Rectal smooth muscle tissue (tissue), 1 donor: ENCODE measurements at regions not wholly inside any gene's neighbourhood (a gene's known extent, or its start where the extent isn't known, plus 50 kb on each side); places are given as distances from the start of the nearest gene placed in this dataset.

Source experiments
- H3K27ac ChIP-seq: one replicate; pipeline ENCODE4 v1.7.0; 2013; ENCODE audit warnings: low read depth, low read length, inconsistent platforms
- H3K27me3 ChIP-seq: one replicate; pipeline ENCODE4 v1.7.0; 2013; ENCODE audit warnings: low read length; ENCODE audit not compliant: control insufficient read depth, insufficient read depth
- H3K36me3 ChIP-seq: one replicate; pipeline ENCODE4 v1.7.0; 2013; ENCODE audit warnings: low read length; ENCODE audit not compliant: control insufficient read depth, insufficient read depth
- H3K4me1 ChIP-seq: one replicate; pipeline ENCODE4 v1.7.0; 2013; ENCODE audit warnings: low read length; ENCODE audit not compliant: control insufficient read depth, insufficient read depth
- H3K4me3 ChIP-seq: one replicate; pipeline ENCODE4 v1.7.0; 2013; ENCODE audit warnings: low read length
- H3K9ac ChIP-seq: one replicate; pipeline ENCODE4 v1.7.0; 2013; ENCODE audit warnings: low read length

DNA sequence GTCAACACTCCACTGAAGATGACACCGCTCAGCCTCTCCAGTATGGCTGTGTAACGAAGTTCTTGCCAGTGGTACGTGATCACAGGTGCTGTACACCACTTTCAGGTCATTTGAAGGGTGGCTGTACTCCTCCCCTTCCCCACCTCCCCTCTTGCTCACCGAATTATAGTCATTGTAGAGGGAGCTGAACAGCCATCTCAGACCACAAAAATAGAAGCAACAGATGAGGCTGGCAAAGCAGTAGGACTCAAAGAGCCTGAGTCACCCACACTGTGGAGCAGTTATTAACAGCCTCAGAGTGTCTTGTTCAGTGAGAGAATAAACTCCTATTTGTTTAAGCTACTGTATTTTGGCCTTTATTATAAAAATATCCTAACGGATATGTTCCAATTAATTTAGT lies 192.5 kb upstream of the MCHR2 start:
- H3K36me3 ChIP-seq: no peaks in the 10 kb centered on the region
- H3K4me3 ChIP-seq: no peak overlapping the region
- H3K9ac ChIP-seq: no peak overlapping the region
- no peaks in the 10 kb centered on the region for H3K4me1 ChIP-seq
- H3K27me3 ChIP-seq: no peaks in the 10 kb centered on the region
- no peak overlapping the region for H3K27ac ChIP-seq

DNA sequence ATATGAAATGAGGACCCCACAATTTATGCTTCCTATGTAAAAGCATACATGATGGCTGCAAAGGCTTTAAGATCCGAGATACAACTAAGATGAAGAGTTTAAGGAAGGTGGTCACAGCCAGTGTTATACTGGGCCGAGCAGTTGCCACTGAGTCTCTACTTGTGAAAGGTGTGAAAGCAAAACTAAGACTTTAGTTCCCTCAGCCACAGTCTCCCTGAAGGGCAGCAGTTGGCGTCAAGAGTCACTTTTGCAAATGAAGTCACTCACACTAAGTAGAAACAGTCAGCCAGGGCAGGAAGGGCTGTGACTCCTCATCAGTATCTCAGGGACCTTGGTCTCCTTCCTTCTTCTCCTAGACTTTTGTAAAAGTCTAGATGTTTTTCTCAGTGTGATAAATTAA lies 191.6 kb upstream of the MCHR2 start:
- Histone ChIP-seq H3K27me3 (no peaks in the 10 kb centered on the region), H3K4me1 (no peaks in the 10 kb centered on the region), H3K9ac (no peak overlapping the region), H3K27ac (no peak overlapping the region), H3K4me3 (no peak overlapping the region), H3K36me3 (no peaks in the 10 kb centered on the region)

DNA sequence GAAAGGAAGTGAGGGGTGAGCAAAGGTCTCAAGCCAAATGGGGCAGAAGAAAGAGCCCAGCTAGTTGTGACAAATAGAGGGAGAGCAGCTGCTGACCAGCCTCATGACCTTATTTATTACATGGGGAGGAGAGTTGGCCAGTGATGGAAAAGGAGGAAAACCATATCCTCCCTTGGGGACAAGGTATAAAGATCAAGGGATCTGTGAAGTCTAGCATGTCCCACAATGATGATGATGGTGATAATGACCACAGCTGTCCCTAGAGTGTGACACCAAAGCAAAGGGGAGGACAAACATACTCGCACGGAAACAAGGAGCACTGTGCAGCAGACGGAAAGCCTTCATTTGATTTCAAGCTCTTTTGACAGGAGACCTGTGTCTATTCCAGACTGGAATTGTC lies 190.4 kb upstream of the MCHR2 start:
- Histone ChIP-seq H3K4me1 (no peaks in the 10 kb centered on the region), H3K36me3 (no peaks in the 10 kb centered on the region), H3K4me3 (no peak overlapping the region), H3K27ac (no peak overlapping the region), H3K27me3 (no peaks in the 10 kb centered on the region), H3K9ac (no peak overlapping the region)

DNA sequence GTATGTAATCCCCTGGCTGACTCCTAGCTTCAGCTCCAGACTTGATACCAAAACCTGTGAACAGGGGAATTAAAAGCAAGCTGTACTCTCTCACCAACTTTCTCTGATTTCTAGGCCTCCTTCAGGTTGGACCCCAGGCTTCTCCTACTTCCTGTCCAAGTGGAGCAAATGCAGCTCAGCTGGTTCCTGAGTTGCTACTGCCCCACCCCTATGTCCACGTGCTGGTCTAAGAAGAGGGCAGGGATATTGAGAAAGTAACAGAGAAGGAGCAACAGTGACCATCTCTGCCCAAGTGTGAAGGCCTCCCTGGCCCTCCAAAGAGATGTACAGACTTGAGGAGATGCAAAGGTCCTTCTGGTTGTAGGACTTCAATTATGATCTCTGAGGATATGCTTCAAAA lies 188.3 kb upstream of the MCHR2 start:
- Histone ChIP-seq H3K4me3 (no peak overlapping the region), H3K36me3 (no peaks in the 10 kb centered on the region), H3K9ac (no peak overlapping the region), H3K27ac (no peak overlapping the region), H3K4me1 (no peaks in the 10 kb centered on the region), H3K27me3 (no peaks in the 10 kb centered on the region)

DNA sequence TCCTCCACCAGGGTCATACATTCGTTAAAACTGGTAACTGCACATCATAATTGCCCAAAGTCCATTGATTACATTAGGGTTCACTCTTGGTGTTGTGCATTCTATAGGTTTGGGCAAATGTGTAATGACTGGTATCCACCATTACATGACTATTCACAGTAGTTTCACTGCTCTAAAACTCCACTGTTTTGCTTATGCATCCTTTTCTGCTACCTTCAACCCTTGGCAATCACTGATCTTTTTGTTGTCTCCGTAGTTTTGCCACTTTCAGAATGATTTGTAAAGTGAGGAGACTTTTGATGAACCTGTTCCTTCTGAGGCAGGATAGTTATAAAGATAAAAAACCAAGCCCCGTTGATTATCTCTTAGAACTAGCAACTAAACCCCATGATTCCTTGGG lies 187.3 kb upstream of the MCHR2 start:
- no peaks in the 10 kb centered on the region for H3K36me3 ChIP-seq

DNA sequence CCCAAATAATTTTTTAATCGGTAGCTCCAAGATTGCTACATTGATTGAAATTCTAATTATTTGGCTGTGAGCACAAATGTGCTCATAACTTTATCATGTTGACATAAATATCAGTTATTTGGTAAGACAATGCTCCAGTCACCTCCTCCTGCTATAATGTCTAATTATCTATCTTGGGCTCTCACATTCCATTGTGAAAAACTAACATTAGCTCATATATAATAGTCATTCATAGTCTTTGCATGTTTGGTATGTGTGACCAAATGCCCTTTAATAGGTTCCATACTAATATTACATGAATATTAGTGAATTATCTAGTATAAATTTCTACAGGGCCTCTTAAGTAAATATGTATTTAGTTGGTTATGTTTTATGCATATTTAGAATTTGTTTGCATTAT lies 185.6 kb upstream of the MCHR2 start:
- Histone ChIP-seq H3K4me1 (no peaks in the 10 kb centered on the region), H3K9ac (no peak overlapping the region), H3K27ac (no peak overlapping the region), H3K36me3 (no peaks in the 10 kb centered on the region), H3K27me3 (no peaks in the 10 kb centered on the region), H3K4me3 (no peak overlapping the region)

More for the DNA sequence above, 187.3 kb upstream of the MCHR2 start:
- Histone ChIP-seq H3K4me1 (no peaks in the 10 kb centered on the region), H3K4me3 (no peak overlapping the region), H3K9ac (no peak overlapping the region), H3K27me3 (no peaks in the 10 kb centered on the region), H3K27ac (no peak overlapping the region)

DNA sequence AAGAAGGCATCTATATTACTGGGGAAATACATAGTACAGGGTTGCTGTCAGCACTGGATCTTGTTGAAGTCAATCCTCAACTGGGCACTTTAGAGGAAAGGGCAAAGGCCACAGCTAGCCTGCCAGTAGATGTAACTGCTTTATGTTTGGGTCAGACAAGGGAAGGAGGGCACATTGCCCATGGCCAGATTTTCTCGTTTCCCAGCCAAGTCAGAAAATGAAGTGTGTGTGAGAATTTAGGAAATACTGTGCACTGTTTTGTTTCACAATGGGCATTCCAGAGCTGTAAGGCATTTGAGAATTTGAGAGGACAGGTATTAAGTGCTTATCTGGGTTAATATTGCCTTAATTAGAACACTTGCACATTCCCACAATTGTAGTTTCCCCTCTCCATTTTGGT lies 183.9 kb upstream of the MCHR2 start:
- H3K4me1 ChIP-seq: no peaks in the 10 kb centered on the region
- H3K27ac ChIP-seq: no peak overlapping the region
- H3K36me3 ChIP-seq: no peaks in the 10 kb centered on the region
- no peaks in the 10 kb centered on the region for H3K27me3 ChIP-seq
- no peak overlapping the region for H3K4me3 ChIP-seq
- no peak overlapping the region for H3K9ac ChIP-seq

DNA sequence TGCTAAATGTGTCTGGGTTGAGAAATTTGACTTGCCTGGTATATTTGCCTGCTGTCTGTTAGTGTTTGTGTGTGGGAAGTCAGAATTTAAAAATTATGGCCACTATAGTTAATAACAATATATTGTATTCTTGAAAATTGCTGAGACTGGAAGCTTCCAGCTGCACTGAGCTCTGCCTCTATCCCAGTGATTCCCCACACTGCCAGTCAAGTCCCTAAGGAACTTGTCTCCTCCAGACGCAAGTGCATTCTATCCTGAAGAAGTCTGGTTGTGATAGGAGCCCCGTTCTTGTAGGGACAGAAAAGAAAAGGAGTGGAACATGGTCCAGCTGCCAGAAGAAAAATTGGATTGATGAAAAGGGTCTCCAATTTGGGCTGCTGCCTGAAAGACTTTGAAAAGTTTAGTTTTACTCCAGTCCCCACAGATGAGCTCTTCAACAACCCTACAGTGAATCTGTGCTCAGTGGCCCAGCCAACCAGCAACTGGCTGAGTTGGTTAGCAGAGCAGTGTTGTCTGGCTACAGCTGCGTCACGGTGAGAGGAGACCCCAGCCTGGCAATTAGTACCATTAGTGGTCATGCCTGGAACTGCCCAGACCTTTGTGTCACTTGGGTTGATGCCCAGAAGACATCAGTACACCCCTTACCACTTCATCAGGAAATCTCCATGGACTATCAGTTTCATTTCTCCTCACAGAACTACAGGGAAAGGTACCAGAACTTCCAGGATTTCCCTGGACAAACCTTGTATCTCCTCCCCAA lies 183.1 kb upstream of the MCHR2 start:
- H3K27ac ChIP-seq: no peak overlapping the region
- no peak overlapping the region for H3K4me3 ChIP-seq

DNA sequence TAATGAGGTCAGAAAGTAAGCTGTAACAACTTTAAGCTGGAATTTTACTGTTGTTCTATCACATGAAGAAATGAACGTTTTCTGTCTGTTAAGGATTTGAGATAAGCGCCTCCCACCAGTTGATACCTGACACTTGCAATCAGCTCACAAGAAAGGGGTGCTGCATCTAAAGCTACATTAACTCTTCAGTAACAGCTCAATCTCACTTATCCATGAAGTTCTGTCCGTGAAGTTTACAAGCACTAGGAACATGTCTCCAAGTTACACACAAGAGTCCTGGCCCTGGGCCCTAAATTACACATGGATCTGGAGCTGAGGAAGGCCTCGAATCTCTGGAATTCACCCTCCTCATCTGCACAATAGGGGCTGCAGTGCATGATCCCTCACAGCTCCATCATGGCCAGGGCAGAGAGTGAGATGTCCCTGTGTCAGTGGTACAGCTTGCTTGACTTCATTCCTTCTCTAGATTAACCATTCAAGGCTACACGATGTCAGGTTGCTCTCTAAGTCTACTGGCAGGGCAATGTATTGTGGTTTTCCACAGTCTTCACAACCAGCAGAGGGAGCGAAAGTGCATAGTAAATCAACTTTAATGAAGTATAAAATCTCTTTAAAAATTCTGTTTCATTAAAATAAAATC lies 182.4 kb upstream of the MCHR2 start:
- Histone ChIP-seq H3K27me3 (no peaks in the 10 kb centered on the region), H3K27ac (no peak overlapping the region), H3K4me1 (no peaks in the 10 kb centered on the region), H3K36me3 (no peaks in the 10 kb centered on the region), H3K4me3 (no peak overlapping the region), H3K9ac (no peak overlapping the region)

More for the DNA sequence above, 183.1 kb upstream of the MCHR2 start:
- Histone ChIP-seq H3K36me3 (no peaks in the 10 kb centered on the region), H3K9ac (no peak overlapping the region), H3K4me1 (no peaks in the 10 kb centered on the region), H3K27me3 (no peaks in the 10 kb centered on the region)

DNA sequence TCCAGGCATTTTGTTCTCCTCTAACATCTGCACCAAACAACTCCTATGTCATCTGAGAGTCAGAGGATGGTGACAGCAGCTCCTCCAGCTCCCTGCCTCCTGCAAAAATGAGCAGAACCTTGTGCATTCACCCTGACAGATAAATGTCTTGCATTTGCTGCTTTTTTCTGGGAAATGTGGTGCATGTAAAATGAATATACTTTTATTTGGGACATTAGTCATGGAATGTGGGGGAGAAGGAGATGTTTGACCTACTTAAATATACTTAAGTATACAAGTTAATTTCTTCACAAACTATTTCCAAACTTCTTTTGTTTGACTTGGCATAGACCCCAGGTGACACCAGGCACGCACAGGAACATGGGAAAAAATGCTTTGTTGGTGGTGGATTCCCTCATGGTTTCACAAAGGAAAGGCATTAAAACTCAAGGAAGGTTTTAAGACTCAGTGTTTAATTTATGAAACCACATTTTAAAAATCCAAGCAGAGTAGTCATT lies 181.8 kb upstream of the MCHR2 start:
- Histone ChIP-seq H3K27ac (no peak overlapping the region), H3K9ac (no peak overlapping the region), H3K4me1 (no peaks in the 10 kb centered on the region), H3K4me3 (no peak overlapping the region), H3K36me3 (no peaks in the 10 kb centered on the region), H3K27me3 (no peaks in the 10 kb centered on the region)

DNA sequence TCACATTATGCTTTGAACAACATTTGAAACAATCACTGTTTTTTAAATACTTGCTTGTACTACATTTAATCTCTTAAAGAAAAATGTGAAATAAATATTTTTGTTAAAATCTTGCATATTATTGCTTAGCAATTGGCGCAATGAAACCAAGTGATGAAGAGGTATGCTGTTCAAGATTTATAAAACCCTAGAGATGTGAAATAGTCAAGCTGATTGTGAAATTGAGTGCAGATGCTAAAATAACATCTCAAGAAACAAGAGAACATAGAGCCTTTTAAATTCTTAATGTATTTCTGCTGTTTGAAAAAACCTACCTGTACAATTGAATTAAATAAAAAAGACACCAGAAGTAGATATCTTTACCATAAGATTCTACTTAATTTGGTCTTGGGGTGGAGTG lies 179.2 kb upstream of the MCHR2 start:
- no peak overlapping the region for H3K4me3 ChIP-seq
- no peaks in the 10 kb centered on the region for H3K36me3 ChIP-seq
- H3K9ac ChIP-seq: no peak overlapping the region
- no peak overlapping the region for H3K27ac ChIP-seq
- H3K4me1 ChIP-seq: no peaks in the 10 kb centered on the region
- no peaks in the 10 kb centered on the region for H3K27me3 ChIP-seq

DNA sequence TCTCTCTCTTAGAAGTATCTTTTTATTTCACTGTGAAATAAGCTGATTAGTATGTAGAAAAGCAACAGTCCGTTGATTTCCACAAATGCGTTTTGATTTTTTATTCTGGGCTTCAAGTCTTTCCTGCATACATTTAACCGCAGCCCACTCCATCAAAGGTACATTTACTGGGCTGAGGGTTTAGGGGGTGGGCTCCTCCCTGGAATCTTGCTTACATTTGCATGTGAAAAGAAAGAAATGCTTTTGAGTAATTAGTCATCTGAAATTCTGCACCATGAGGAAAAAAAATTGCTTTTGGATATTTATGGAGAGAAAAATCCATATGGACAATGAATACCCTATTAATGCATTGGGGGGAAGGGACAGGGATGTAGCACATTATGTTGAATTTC lies 178.3 kb upstream of the MCHR2 start:
- H3K27ac ChIP-seq: no peak overlapping the region
- no peaks in the 10 kb centered on the region for H3K27me3 ChIP-seq
- no peaks in the 10 kb centered on the region for H3K36me3 ChIP-seq
- no peak overlapping the region for H3K4me3 ChIP-seq
- H3K4me1 ChIP-seq: no peaks in the 10 kb centered on the region
- no peak overlapping the region for H3K9ac ChIP-seq
